Nucleus accumbens (tissue), 56 donors: ENCODE measurements at regions not wholly inside any gene's neighbourhood (a gene's known extent, or its start where the extent isn't known, plus 50 kb on each side); places are given as distances from the start of the nearest gene placed in this dataset.

ENCODE experiments used
- DNase-seq, 56 donors: peaks; one replicate each; lab custom pipeline; 2025; lab: John Stamatoyannopoulos, UW

DNA sequence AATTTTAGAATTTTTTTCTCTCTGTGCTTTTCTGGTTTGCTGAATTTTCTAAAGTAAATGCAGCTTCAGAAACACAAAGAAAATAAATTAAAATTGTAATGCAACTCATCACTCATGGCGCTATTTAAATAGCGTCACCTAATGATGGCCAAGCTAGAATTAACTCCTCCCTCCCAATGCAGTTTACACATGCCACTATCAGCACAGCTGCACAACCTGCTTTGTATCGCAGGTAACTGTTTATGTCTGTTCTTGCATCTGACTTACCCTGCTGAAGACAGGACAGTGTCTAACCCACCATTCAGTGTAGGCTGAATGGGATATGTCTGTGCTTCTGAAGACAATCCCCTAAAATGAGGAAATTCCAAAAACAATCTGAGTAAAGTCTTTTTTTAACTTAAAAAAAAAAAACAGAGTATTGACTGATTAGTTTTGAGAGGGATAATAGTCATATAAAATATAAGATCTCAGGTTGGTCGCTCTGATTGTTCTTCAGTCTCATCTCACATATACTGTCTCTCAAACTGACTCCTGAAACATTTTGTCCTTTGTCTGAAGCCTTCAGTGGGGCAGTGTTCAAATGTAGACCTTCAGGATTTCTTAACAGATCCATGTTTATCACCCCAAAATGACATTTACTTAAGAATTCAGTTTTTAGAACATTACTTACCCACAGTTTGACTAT is 271.4 kb downstream of the ZEB2 start:
- no peak for DNase-seq

DNA sequence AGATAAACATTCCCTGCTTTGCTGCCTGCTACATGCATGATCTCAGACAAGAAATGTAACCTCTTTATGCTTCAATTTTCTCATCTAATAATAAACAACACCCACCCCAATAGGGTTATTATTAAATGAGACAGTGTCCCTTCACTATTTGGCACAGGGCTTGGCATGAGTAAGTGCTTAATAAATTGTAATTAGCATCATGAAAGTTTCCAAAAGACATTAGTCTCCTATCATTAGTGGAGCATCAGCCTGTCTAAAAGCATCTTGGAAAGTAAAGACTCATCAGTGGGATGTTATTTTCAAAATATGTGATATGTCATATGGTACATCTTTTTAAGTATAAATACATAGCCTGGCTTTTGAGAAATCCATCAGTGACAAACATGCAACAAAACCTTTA is 275.0 kb downstream of the ZEB2 start:
- no peak for DNase-seq

DNA sequence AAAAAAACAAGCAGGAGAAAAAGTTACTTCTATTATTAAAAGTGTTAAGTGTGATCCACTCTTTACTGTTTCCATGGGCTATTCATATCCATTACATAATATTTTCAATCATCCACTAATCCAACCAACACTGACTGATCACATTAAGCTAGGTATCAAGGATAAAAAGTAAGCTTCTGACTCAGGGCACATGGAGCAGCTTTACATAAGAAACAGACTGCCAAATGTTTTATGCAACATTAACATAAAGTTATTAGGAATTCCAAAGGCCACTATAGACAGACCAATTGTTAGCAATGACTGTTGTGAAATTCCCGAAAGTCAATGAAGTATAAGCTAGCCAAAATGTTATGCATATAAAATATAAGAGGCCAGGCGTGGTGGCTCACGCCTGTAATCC is 277.6 kb downstream of the ZEB2 start:
- no peak for DNase-seq

DNA sequence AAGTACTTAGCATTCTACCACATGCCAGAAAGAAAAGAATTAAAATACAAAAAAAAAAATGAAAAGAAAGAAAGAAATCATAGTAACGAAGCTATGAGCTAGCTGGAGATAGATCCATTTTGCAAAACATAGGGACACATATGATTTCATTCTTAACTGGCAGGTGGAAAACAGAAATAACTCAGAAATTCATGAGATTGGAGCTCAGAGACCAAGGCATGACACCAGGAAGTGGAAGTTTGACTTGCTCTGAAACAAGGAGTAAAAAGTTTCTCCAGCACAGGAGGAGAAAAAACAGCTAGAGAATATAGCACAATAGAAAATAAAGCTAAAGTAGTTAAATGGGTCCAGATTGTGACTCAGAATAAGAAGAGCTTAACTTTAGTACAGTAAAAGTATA is 278.1 kb downstream of the ZEB2 start:
- DNase-seq: no peak

DNA sequence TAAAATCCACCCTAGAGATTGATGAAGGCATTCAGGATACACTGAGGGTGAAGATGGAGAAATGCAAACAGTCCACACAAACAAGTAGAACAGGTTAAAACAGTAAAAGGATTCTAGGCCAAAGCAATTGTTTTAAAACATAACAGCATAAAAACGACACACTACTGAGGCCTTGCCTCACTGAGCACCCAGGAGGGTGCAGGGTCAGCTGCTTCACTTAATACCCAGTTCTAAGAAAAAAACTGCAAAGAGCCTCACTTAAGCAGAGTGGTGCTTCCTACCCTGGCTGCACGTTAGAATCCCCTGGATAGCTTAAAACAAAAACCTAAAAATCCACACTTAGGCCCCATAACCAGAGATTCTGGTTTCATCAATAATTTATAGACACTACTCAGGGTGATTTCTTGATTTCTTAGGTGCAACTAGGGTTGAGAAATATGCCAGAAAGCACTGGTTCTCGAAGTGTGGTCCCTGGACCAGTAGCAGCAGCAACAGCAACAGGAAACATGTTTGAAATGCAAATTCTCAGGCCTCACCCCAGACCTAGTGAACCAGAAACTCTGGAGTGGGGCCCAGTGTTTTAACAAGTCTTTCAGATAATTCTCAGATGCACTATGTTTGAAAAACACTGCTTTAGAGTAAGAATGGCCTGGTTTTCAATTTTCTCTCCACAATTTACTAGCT is 279.1 kb downstream of the ZEB2 start:
- DNase-seq: peak in 2 of 56 donors; percentile 2

DNA sequence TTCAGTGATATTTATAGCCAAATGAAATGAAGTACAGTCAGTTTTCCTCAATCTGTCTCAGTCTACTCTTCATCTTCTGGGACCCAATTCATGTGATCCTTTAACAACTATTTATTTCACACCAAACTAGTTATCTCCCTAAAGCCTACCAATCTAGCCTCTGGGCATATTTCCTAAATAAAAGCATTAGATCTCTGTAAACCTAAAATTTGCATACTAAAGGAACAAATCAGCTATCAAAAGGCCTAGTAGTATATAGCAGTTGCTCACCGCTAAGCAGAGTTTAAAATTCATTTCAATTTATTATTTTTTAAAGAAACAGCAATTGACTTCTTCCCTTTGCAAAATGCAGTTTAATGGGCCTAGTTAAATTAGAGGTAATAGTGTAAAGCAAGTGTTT is 280.2 kb downstream of the ZEB2 start:
- DNase-seq: no peak

DNA sequence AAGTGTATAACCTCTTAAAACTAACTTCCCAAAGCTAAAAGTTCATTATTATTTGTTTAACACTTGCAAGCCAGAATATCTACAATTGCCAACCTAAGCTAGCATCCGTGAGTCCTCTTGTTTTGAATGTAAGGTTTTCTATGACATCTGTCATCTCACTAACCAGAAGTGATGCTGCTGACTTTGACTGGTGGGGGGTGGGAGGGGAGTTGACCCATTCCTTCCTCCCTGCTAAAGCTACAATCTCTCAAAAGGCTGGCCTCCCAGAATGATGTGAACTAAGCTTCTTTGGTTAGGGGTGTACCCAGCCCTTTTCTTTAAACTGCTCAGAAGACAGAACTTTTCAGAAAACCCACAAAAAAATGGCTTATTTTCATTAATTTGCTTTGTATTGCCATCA is 280.6 kb downstream of the ZEB2 start:
- no peak for DNase-seq

DNA sequence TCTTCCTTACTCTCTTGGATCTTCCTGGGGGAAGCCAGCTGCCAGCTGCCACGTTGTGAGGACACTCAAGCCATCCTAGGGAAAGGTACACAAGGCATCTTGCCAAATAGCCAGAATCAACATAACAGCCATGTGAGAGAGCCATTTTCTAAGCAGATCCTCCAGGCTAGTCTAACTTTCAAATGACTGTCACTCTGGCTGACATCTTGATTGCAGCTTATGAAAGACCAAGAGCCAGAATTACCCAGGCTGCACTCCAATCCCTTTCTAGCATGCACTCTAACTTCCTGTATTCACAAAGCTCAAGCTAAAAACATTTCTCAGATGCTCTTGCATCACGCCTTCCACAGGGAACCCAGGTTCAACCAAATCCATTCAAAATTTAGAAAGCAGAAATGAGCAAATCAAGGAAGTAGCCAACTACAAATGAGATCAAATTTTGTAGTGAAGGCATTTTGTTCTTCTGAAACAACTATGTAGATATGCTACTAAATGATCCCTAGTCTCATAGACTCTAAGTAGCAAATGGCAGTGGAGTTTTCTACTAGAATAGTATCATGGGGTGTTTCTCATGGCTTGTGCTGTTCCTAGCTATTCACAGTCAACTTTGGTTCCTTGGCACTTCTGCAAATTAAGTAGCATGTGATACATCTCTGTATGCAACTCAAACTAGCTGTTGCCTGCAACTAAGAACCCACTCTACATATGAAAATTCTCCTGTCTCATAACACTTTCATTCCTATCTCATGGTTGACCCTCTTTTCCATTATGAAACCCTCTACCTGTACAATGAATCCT is 281.9 kb downstream of the ZEB2 start:
- no peak for DNase-seq

DNA sequence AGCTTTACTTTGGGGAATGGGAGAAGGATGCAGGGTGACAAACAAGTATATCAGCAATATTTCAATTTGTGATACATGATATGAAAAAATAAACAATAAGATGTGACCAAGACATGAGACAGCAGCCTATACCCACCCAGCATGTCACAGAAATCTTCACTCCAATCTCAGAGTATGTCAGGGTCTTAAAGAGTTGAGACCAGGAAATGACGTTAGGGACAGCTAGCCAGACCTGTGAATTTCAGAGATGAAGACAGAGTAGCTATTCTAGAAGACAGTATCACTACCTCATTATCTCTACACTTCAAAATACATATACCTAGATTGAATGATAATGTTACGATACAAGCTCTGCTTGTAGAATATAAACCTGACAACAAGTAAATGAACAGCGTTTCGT is 282.8 kb downstream of the ZEB2 start:
- DNase-seq: no peak

DNA sequence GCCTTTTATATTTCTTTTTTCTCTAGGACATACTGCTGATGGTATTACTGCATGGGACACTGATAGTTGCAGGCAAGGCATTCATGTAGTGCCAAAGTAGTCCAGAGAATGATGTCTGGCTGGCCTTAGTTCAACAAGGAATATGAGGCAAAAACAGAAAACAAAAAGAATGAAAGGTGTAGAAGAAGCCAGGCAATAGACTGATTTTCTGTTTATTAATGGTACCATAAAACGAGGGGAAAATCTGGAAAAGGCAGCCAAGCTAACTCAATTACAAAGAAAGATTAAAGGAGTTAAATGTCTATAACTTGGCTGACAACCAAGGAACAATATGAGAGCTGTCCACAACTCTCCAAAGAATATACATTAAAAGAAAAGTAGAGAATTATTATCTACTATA is 284.9 kb downstream of the ZEB2 start:
- DNase-seq: no peak

DNA sequence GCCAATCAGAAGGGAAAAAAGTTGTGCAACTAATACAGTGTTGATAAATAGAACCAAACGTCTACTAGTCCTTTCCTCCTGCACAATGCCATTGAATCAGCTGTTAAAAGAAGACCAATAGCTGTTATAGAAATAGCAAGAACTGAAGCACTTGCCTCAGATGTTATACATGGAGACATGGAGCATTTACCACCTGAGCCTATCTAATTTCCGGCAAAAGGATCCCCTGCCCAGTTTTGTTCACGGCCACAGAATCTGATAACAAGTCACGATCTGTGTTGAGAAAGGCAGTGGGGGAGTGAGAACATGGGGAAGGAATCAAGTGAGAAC is 285.4 kb downstream of the ZEB2 start:
- no peak for DNase-seq

DNA sequence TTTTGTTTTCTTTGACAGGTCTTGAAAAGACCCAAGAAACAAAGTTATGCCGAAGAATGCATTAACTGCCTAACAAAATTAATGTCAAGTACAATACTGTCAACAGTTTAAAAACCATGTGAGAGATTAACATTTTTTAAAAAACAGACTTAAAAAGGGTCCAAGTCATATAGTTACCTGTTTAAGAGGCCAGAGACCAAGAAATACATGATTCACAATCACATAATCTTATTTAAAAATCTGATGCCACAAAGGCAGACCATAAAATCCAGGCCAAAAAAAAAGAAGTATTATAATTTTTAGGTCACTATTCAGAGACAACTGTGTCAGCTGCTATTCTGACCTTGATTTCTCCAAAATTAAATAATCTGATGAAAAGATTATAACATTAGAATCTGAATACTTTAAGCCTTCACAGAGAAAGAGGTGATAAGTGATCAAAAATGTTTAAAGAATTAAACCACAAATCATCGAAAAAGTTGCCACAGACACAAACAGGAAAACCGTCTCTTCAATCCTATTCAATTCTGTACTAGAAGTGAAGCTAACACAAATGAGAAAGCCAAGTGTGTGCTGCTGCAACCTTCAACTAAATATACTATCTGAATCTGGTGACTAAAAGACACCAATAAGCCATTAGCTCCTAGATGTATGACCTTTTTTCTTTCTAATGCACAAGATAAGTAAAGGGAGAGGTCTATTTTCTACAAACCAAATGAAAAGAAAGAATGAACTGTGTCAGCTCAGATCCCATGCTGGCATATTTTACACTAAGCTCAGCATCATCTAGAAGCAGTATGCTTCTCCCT is 286.0 kb downstream of the ZEB2 start:
- DNase-seq: no peak

DNA sequence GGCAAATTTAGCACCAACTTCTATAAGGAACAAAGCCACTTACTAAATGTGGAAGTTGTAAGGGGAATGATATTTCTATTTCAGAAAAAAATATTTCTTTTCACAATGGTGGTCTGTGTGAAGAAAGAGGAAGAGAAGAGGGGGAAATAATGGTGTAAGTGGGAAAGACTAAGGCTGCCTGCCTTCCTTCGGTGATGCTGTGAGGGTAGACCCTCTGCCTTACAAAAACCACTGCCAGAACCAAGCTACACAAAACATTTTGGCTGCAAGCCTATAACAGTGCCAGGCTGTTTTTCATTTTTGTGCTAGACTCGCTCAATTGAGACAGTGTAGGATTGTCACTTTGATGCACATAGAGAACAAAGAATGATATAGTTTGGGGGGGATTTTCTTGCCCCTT is 286.6 kb downstream of the ZEB2 start:
- peak in 4 of 56 donors; percentile 5 to 18 (median 14) for DNase-seq

DNA sequence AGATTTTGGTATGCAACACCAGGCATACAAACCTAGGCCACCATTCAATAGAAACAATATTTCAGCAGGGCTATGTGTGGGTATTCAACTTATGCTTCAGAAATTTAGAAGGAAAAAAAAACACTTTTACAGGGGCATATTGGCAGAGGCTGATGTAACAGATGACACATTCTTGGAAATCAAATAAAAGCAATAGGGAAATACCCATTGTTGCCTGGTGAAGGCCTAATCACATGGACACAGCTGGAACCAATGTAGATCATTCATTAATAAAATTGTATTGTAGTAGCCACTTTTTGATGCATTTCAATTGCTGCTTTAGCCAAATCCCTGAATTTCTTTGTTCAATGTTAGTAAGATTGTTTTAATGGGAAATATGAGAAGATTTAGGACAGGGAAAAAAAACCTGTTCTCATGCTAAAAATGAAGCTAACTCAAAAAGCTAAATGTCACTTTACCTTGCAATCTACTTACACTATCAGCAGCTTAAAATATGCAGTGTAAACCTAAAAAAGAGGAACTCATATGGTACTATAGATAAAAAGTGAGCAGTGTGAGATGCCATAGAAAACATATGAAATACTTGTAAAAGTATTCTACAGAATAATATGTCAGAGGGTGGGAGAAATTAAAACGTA is 289.4 kb downstream of the ZEB2 start:
- DNase-seq: no peak

DNA sequence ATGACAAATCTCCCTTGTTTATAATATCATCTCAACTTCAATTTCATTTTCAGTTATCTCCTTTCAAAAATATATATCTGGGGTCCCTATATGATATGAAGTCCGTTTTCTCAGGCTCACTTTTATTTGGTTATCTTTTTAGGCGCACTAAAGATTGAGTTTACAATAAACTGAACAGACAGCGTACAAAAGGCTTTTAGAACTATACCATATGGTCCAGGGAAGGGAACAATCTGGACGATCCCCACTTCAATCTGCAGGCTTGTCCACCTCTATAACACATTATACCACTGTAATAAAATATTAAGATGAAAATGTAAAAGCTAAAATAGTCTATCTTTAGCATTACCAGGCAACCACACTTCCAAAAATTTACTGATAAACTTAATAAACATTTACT is 289.9 kb downstream of the ZEB2 start:
- no peak for DNase-seq

DNA sequence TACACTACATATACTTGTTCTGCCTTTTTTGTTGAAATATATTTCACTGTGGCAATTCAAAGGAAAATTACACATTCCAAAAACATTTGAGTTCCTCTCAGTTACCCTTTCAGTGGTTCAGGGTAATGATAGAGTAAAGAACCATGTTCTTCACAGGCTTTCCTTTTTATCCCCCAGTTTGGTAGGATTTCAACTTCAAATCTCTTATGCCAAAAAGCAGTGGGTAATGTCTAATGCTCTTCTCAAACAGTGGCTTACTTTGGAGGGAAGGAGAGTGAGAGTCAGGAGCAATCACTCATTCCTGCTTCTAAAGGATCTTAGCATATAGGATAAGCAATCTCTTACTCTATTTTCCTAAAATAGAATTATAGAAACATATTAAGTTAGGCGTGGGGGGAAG is 290.6 kb downstream of the ZEB2 start:
- DNase-seq: no peak

DNA sequence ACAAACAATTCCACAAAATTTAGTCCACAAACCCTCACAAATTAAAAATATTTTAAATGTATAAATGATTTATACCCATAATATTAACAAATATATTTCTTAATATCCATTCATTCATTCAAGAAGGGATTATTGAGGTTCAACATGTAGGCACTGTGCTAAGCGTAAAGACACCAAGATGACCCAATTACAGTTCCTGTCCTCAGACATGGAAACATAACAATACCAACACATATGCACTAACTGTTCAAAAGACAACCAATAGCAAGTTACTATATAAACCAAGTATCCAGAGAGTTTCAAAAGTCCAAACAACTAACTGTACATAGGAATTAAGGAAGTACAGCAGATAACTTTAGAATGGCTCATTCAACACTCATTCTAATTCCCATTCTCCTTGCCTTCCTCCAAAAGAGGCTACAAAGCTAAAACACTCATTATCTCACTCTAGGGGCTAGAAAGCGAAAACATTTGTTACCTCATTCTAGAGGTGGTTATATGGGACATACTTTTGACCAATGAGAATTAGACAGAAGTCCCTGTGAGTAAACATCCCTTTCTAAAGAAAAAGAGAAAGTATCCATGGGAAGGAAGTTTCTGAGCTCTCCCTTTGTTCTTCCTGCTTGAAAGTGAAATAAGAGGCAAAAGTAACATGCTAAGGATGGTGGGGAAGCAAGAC is 292.4 kb downstream of the ZEB2 start:
- no peak for DNase-seq

DNA sequence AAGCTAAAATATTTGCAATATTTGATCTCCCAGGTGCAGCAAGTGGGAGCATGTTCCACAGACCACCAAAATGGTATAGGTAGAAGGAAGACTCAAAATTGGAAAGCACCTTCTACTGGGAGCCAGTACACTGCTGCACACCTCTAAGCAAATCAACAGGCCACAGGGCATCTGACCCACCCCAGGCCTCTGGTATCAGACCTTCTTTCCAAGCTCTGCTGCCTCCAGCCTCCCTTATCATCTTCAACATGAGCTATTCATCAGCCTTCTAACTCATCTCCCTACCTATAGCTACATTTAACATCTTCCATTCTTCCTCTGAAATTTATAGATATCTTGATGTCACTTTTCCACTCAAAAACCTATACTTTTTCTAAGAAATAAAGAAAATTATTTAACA is 294.8 kb downstream of the ZEB2 start:
- no peak for DNase-seq

DNA sequence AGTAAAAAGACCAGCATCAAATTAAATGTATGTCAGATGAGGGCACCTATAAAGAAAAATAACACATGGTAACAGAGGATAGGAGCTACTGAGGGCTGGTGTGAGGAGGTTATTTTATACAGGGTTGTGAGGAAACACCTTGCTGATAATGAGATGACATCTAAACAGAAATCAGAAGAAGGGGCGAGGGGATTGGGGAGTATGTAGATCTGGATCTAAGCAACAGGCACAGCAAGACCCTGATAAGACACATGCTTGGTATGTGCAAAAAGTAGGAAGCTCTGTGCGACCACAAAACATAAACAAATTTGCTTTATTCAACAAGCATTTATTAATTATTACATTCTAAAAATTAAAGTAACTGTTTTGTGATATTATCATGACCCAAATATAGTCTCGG is 295.4 kb downstream of the ZEB2 start:
- DNase-seq: no peak

DNA sequence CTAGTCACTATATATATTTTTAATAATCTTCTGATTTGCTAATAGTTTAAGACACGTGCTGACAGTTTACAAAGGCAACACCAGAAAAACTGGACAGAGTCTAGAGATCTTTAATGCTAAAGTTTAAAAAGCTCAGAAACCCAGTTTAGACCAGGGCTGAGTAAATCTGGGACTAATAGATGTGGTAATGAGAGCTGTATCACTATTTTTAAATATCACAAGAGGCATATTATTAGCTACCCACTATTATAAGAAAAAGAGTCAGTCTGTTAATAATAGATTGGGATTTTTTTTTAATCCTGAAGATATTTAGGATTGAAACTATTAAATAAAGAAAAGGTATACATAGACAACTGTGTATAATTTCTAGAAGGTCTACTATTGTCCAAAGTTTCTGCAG is 299.9 kb downstream of the ZEB2 start:
- DNase-seq: no peak
